ENCODE measurements at regions not wholly inside any gene's neighbourhood (a gene's known extent, or its start where the extent isn't known, plus 50 kb on each side); places are given as distances from the start of the nearest gene placed in this dataset.

DNA sequence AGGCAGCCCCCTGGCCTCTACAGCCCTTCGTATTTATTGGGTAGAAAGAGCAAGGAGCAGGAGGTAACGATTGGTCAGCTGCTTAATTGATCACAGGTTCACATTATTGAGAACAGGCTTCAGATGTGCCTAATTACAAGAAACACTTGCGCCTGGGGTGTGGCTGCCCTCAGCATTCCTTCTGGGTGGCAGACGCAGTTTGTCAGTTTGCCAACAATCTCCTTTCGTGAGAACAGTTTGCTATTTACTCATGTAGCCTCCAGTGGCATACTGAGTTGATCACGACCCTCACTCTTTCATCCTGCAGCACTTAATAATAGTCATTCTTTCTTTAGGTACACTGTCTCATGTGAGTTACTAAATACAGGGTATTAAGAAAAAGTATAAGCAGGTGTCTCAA, 985.6 kb downstream of the SLITRK5 start:
- Histone ChIP-seq H3K4me3 (ENCODE audit: low read depth, low read length) (no peak overlapping the region), H3K9me3 (ENCODE audit: control insufficient read depth, insufficient read depth, low read depth, low read length) (no peaks in the 10 kb centered on the region), H3K4me1 (ENCODE audit: control insufficient read depth, insufficient read depth, low read length) (no peaks in the 10 kb centered on the region), H3K27ac (ENCODE audit: extremely low read depth, low read depth, low read length) (no peak overlapping the region), H3K36me3 (ENCODE audit: control insufficient read depth in 2 of 2, insufficient read depth in 1 of 2, low read length in 2 of 2) (no peaks in the 10 kb centered on the region)
- ChIA-PET POLR2A (no interaction called here), CTCF (no interaction called here)
- TF ChIP-seq KLF7 (tag by site-specific recombination; IDR thresholded peaks at IDR 0.05; ENCODE audit: borderline replicate concordance) (no peak), ZNF529 (tag by site-specific recombination; IDR thresholded peaks at IDR 0.05; ENCODE audit: insufficient replicate concordance) (no peak)
- TF ChIP-seq, protein P1, sequence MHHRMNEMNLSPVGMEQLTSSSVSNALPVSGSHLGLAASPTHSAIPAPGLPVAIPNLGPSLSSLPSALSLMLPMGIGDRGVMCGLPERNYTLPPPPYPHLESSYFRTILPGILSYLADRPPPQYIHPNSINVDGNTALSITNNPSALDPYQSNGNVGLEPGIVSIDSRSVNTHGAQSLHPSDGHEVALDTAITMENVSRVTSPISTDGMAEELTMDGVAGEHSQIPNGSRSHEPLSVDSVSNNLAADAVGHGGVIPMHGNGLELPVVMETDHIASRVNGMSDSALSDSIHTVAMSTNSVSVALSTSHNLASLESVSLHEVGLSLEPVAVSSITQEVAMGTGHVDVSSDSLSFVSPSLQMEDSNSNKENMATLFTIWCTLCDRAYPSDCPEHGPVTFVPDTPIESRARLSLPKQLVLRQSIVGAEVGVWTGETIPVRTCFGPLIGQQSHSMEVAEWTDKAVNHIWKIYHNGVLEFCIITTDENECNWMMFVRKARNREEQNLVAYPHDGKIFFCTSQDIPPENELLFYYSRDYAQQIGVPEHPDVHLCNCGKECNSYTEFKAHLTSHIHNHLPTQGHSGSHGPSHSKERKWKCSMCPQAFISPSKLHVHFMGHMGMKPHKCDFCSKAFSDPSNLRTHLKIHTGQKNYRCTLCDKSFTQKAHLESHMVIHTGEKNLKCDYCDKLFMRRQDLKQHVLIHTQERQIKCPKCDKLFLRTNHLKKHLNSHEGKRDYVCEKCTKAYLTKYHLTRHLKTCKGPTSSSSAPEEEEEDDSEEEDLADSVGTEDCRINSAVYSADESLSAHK (tag by site-specific recombination; IDR thresholded peaks at IDR 0.05), result no peak
- TF ChIP-seq, protein P2, sequence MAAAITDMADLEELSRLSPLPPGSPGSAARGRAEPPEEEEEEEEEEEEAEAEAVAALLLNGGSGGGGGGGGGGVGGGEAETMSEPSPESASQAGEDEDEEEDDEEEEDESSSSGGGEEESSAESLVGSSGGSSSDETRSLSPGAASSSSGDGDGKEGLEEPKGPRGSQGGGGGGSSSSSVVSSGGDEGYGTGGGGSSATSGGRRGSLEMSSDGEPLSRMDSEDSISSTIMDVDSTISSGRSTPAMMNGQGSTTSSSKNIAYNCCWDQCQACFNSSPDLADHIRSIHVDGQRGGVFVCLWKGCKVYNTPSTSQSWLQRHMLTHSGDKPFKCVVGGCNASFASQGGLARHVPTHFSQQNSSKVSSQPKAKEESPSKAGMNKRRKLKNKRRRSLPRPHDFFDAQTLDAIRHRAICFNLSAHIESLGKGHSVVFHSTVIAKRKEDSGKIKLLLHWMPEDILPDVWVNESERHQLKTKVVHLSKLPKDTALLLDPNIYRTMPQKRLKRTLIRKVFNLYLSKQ (tag by site-specific recombination; IDR thresholded peaks at IDR 0.05; ENCODE audit: borderline replicate concordance), result no peak

DNA sequence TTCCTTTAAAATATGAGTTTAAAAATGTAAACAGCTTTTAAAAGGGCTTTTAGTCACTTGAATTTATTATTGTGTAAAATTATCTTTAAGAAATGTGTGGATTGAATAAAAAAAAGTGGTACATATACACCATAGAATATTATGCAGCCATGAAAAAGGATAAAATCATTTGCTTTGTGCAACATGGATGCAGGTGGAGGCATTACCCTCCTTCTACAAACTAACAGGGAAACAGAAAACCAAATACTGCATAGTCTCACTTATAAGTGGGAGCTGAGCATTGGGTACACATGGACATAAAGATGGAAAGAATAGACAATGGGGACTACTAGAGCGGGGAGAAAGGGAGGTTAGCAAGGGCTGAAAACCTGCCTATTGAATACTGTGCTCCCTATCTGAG, 999.3 kb downstream of the SLITRK5 start:
- Histone ChIP-seq H3K9me3 (ENCODE audit: control insufficient read depth, insufficient read depth, low read depth, low read length) (no peaks in the 10 kb centered on the region), H3K4me3 (ENCODE audit: low read depth, low read length) (no peak overlapping the region), H3K36me3 (ENCODE audit: control insufficient read depth in 2 of 2, insufficient read depth in 1 of 2, low read length in 2 of 2) (no peaks in the 10 kb centered on the region), H3K27ac (ENCODE audit: extremely low read depth, low read depth, low read length) (no peak overlapping the region), H3K4me1 (ENCODE audit: control insufficient read depth, insufficient read depth, low read length) (no peaks in the 10 kb centered on the region)
- CTCF ChIA-PET, result no interaction called here
- no peak for TF ChIP-seq KLF8 (tag by site-specific recombination; IDR thresholded peaks at IDR 0.05)
- TF ChIP-seq ZBTB20 (tag by site-specific recombination; IDR thresholded peaks at IDR 0.05), result no peak
- TF ChIP-seq ZNF621 (tag by site-specific recombination; IDR thresholded peaks at IDR 0.05), result no peak
- TF ChIP-seq ZNF155 (tag by site-specific recombination; IDR thresholded peaks at IDR 0.05), result no peak
- TF ChIP-seq ZNF521 (tag by site-specific recombination; IDR thresholded peaks at IDR 0.05), result no peak
- no peak for TF ChIP-seq ZNF112 (tag by site-specific recombination; IDR thresholded peaks at IDR 0.05)
- TF ChIP-seq, protein P3, sequence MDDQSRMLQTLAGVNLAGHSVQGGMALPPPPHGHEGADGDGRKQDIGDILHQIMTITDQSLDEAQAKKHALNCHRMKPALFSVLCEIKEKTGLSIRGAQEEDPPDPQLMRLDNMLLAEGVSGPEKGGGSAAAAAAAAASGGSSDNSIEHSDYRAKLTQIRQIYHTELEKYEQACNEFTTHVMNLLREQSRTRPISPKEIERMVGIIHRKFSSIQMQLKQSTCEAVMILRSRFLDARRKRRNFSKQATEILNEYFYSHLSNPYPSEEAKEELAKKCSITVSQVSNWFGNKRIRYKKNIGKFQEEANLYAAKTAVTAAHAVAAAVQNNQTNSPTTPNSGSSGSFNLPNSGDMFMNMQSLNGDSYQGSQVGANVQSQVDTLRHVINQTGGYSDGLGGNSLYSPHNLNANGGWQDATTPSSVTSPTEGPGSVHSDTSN (CRISPR knock-in tag; IDR thresholded peaks at IDR 0.05), result no peak
- POLR2A ChIA-PET, result no interaction called here

DNA sequence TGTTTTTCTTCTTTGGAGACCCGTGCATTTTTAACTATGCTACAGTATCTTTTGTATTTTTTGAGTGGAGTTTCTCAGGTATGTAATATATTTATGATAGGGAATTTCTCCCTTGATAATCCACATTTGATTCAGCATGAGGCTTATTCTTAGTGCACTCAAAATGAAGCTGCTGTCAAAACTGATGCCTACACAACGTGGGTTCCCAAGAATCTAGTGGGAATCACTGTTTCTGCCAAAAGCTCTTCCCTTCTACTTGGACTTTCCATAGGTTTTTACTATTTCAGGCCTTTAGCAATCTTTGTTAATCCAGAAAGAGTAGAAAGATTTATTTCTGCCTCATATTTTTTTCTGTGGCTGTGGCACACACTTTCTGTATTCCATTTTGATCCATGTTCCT, 1003.7 kb downstream of the SLITRK5 start:
- H3K4me1 ChIP-seq (ENCODE audit: control insufficient read depth, insufficient read depth, low read length), result no peaks in the 10 kb centered on the region
- H3K27ac ChIP-seq (ENCODE audit: extremely low read depth, low read depth, low read length), result no peak overlapping the region
- POLR2A ChIA-PET, result no interaction called here
- TF ChIP-seq KLF8 (tag by site-specific recombination; IDR thresholded peaks at IDR 0.05) (no peak), ZNF623 (tag by site-specific recombination; IDR thresholded peaks at IDR 0.05) (no peak), ZNF664 (tag by site-specific recombination; IDR thresholded peaks at IDR 0.05) (no peak), ZBTB20 (tag by site-specific recombination; IDR thresholded peaks at IDR 0.05) (no peak), ZNF404 (tag by site-specific recombination; IDR thresholded peaks at IDR 0.05) (no peak), ZNF354C (tag by site-specific recombination; IDR thresholded peaks at IDR 0.05; ENCODE audit: borderline replicate concordance, low read depth) (no peak), ZNF596 (tag by site-specific recombination; IDR thresholded peaks at IDR 0.05) (no peak)
- H3K36me3 ChIP-seq (ENCODE audit: control insufficient read depth in 2 of 2, insufficient read depth in 1 of 2, low read length in 2 of 2), result no peaks in the 10 kb centered on the region
- H3K9me3 ChIP-seq (ENCODE audit: control insufficient read depth, insufficient read depth, low read depth, low read length), result no peaks in the 10 kb centered on the region
- H3K4me3 ChIP-seq (ENCODE audit: low read depth, low read length), result no peak overlapping the region
- CTCF ChIA-PET, result no interaction called here

Data from HEK293 (cell line).